ENCODE measurements at regions not wholly inside any gene's neighbourhood (a gene's known extent, or its start where the extent isn't known, plus 50 kb on each side); places are given as distances from the start of the nearest gene placed in this dataset.

- no peak for TF ChIP-seq CTCF (IDR thresholded peaks at IDR 0.05; ENCODE audit: low read depth, low read length)
These were observed 102.7 kb upstream of the RBPJ start for GRCh38 chr4:26217961-26218676.

GRCh38 chr4:26218677-26219605, 101.9 kb upstream of the RBPJ start:
- TF ChIP-seq CTCF (IDR thresholded peaks at IDR 0.05; ENCODE audit: low read depth, low read length): no peak
- H3K4me3 ChIP-seq (ENCODE audit: low read depth, low read length): no peak overlapping the region

More at GRCh38 chr4:26217961-26218676, 102.7 kb upstream of the RBPJ start:
- no peak overlapping the region for H3K4me3 ChIP-seq (ENCODE audit: low read depth, low read length)

DNA sequence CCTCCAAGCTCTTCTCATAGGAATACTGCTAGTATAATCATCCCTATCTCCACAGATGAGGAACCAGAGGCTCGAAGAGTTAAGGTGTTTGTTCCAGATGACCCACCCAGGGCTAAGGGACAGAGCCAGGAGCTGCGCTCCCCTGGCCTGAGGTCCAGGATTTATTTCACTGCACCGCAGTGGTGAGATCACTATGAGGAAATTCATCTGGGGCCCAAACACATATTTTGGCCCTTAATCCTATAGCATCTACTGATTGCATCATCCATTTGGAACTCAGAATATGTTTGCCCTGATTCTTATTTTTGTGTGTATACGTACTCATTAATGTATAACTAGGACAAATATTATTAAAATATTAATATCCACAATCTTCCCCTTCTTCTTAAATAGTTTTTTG, 100.1 kb upstream of the RBPJ start:
- no peak for TF ChIP-seq CTCF (IDR thresholded peaks at IDR 0.05; ENCODE audit: low read depth, low read length)

GRCh38 chr4:26223155-26223554, 97.7 kb upstream of the RBPJ start:
- TF ChIP-seq CTCF (IDR thresholded peaks at IDR 0.05; ENCODE audit: low read depth, low read length): no peak
- H3K4me3 ChIP-seq (ENCODE audit: low read depth, low read length): no peak overlapping the region

More for the DNA sequence above, 100.1 kb upstream of the RBPJ start:
- H3K4me3 ChIP-seq (ENCODE audit: low read depth, low read length): no peak overlapping the region

DNA sequence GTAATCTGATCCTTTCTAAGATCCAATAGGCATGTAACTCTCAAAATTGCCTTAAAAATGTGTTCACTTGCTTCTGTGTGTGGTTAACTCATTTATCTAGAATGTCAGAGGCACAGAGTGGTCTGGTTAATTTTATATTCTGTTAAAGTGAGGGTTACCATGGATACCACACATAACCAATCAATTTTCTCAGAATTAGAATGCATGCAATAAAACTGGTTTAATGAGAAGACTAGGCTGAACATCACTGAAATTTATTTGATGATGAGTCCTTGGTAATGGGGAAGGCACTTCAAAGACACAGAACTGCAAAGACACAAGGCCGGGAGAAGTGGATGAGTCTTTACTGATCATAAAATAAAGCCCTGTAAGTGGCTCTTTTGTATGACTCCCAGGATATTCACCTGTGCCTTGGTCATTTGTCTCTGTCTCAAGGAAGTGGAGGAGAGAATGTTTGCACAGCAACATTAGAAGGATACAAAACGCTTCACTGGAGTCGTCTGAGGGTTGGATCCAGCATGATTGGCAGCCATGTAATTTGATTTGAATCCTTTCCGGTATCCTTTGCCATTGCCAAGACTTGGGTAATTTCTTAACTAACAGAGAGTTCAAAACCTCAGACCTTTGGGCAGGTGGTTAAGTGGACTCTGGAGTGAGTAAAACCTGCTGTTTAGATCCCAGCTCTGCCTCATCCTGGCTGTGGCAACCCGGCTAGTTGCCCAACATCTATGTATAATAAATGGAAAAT, 94.0 kb upstream of the RBPJ start:
- TF ChIP-seq CTCF (IDR thresholded peaks at IDR 0.05; ENCODE audit: low read depth, low read length): no peak
- no peak overlapping the region for H3K4me3 ChIP-seq (ENCODE audit: low read depth, low read length)

- TF ChIP-seq CTCF (IDR thresholded peaks at IDR 0.05; ENCODE audit: low read depth, low read length): no peak
- H3K4me3 ChIP-seq (ENCODE audit: low read depth, low read length): no peak overlapping the region
These were observed 93.1 kb upstream of the RBPJ start for GRCh38 chr4:26227601-26228229.

Measured in WI38 (cell line).